Stomach (tissue), 8 donors: ENCODE measurements at regions not wholly inside any gene's neighbourhood (a gene's known extent, or its start where the extent isn't known, plus 50 kb on each side); places are given as distances from the start of the nearest gene placed in this dataset.

ENCODE experiments used
- DNase-seq, 2 donors: peaks; one replicate each; pipeline versions ENCODE4 v3.0.0 to v3.0.0-alpha.2; 2013 to 2019
- H3K27ac ChIP-seq, 5 donors: fragments of 200-600 bp in 4 of 5; sonication (generic) in 4 of 5; one replicate each; pipeline ENCODE4 v1.5.1; 2013 to 2019; ENCODE audit warnings: mild to moderate bottlenecking in 1 of 5, moderate library complexity in 1 of 5
- H3K27me3 ChIP-seq, 3 donors: fragments of 200-600 bp; sonication (generic); one replicate each; pipeline ENCODE4 v1.5.1; 2017 to 2019; ENCODE audit warnings: mixed run types in 1 of 3
- H3K36me3 ChIP-seq, 4 donors: fragments of 200-600 bp; sonication (generic); 1 replicate in 3 of 4; 2 replicates in 1 of 4; pipeline ENCODE4 v1.5.1; 2016 to 2019
- H3K4me1 ChIP-seq, 4 donors: fragments of 200-600 bp; sonication (generic); one replicate each; pipeline ENCODE4 v1.5.1; 2016 to 2019
- H3K4me3 ChIP-seq, 4 donors: fragments of 200-600 bp; sonication (generic) in 3 of 4; one replicate each; pipeline ENCODE4 v1.5.1; 2016 to 2019; ENCODE audit warnings: mild to moderate bottlenecking in 1 of 4
- H3K9me3 ChIP-seq, 4 donors: fragments of 200-600 bp; sonication (generic); one replicate each; pipeline ENCODE4 v1.5.1; 2016 to 2019
- CTCF ChIP-seq, 7 experiments: fragments of 450-650 bp in 4 of 7; fragments of 200-600 bp in 3 of 7; sonication (generic) in 3 of 7; IDR thresholded peaks; one replicate each; pipeline ENCODE4 v1.5.1; 2016 to 2019; ENCODE audit warnings: antibody characterized with exemption in 7 of 7, control low read depth in 2 of 7, mild to moderate bottlenecking in 1 of 7
- EP300 ChIP-seq: sonication (generic); formaldehyde crosslinking; IDR thresholded peaks from one replicate; pipeline ENCODE4 v1.6.1; 2017; ENCODE audit warnings: antibody characterized with exemption
- POLR2A ChIP-seq, 4 donors: fragments of 450-650 bp; IDR thresholded peaks; one replicate each; pipeline ENCODE4 v1.6.1; 2016; ENCODE audit warnings: antibody characterized with exemption in 4 of 4, control low read depth in 2 of 4, mild to moderate bottlenecking in 1 of 4, moderate library complexity in 1 of 4
- POLR2AphosphoS5 ChIP-seq, 3 donors: sonication (generic); formaldehyde crosslinking; IDR thresholded peaks; one replicate each; pipeline ENCODE4 v1.6.1; 2016; ENCODE audit warnings: antibody characterized with exemption in 3 of 3
- WGBS, 5 donors: extraction: QIAGEN DNeasy Blood & Tissue Kit in 3 of 5; methylation state at CpG; one replicate each; pipeline versions ENCODE4 v1.1.5 to v1.1.7; 2013 to 2018; 5-methylcytosine and 5-hydroxymethylcytosine counted together
- intact Hi-C: fragments of 100-400 bp; cut with DNase I; formaldehyde crosslinking; loops from one replicate; pipeline ENCODE4 v1.15.1; 2023; ENCODE audit warnings: low total_unique reads
- donor health status: healthy with polysubstance abuse.
- donor health status: Bipolar disorder and iron deficiency.
- donor health status: healthy.

GRCh38 chr3:65024148-65024547 lies 336.3 kb upstream of the ADAMTS9 start:
- 90 to 96% (median 93%) methylated on average over 7 of the region's 7 CpGs for WGBS, 5 donors
- no peaks in the 10 kb centered on the region for H3K36me3 ChIP-seq
- H3K27me3 ChIP-seq = no peaks in the 10 kb centered on the region
- no peaks in the 10 kb centered on the region for H3K9me3 ChIP-seq
- peaks cover 0 to 16% (median 14%) of the 10 kb centered on the region in 4 donors for H3K4me1 ChIP-seq
- no peak overlapping the region for H3K27ac ChIP-seq
- intact Hi-C loops = no loop called here
- no peak for TF ChIP-seq CTCF (IDR thresholded peaks at IDR 0.05)
- no peak for TF ChIP-seq EP300
- no peak for TF ChIP-seq POLR2AphosphoS5 (IDR thresholded peaks at IDR 0.05)
- no peak for TF ChIP-seq POLR2A (IDR thresholded peaks at IDR 0.05)
- H3K4me3 ChIP-seq = no peak overlapping the region
- DNase-seq = no peak

GRCh38 chr3:65020281-65021160 lies 332.7 kb upstream of the ADAMTS9 start:
- Histone ChIP-seq H3K27me3 (no peaks in the 10 kb centered on the region), H3K27ac (peak overlapping the region in 1 of 5 donors; percentile 6), H3K9me3 (no peaks in the 10 kb centered on the region), H3K4me1 (peaks cover 4 to 28% (median 19%) of the 10 kb centered on the region in 4 donors), H3K4me3 (no peak overlapping the region), H3K36me3 (no peaks in the 10 kb centered on the region)
- intact Hi-C loops = no loop called here
- no peak for TF ChIP-seq CTCF (IDR thresholded peaks at IDR 0.05)
- no peak for TF ChIP-seq POLR2AphosphoS5 (IDR thresholded peaks at IDR 0.05)
- no peak for TF ChIP-seq POLR2A (IDR thresholded peaks at IDR 0.05)
- no peak for TF ChIP-seq EP300
- peak in 1 of 2 donors; percentile 34 for DNase-seq
- 66 to 74% (median 68%) methylated on average over 5 of the region's 5 CpGs for WGBS, 5 donors

- Histone ChIP-seq H3K36me3 (no peaks in the 10 kb centered on the region), H3K4me3 (no peak overlapping the region), H3K27ac (peak overlapping the region in 1 of 5 donors; percentile 10), H3K4me1 (peaks cover 4 to 28% (median 19%) of the 10 kb centered on the region in 4 donors), H3K9me3 (no peaks in the 10 kb centered on the region), H3K27me3 (no peaks in the 10 kb centered on the region)
- intact Hi-C loops = no loop called here
- TF ChIP-seq POLR2AphosphoS5 (IDR thresholded peaks at IDR 0.05) (peak in 2 of 3 donors; percentile 43 to 72), POLR2A (IDR thresholded peaks at IDR 0.05) (no peak)
- peak in 1 of 2 donors; percentile 63 for DNase-seq
- WGBS, 5 donors = 26 to 42% (median 34%) methylated on average over 9 of the region's 9 CpGs
These were observed 331.7 kb upstream of the ADAMTS9 start for GRCh38 chr3:65019443-65020055.

- H3K9me3 ChIP-seq = no peaks in the 10 kb centered on the region
- peak overlapping the region in 2 of 5 donors; percentile 6 to 30 for H3K27ac ChIP-seq
- H3K4me3 ChIP-seq = no peak overlapping the region
- intact Hi-C loops = no loop called here
- no peaks in the 10 kb centered on the region for H3K27me3 ChIP-seq
- TF ChIP-seq POLR2AphosphoS5 (IDR thresholded peaks at IDR 0.05) = no peak
- TF ChIP-seq EP300 = no peak
- no peak for TF ChIP-seq CTCF (IDR thresholded peaks at IDR 0.05)
- TF ChIP-seq POLR2A (IDR thresholded peaks at IDR 0.05) = no peak
- DNase-seq = no peak
- H3K36me3 ChIP-seq = no peaks in the 10 kb centered on the region
- peaks cover 4 to 28% (median 19%) of the 10 kb centered on the region in 4 donors for H3K4me1 ChIP-seq
These were observed 331.0 kb upstream of the ADAMTS9 start for GRCh38 chr3:65018801-65019200.
